GM18951 (cell line): ENCODE measurements at regions not wholly inside any gene's neighbourhood (a gene's known extent, or its start where the extent isn't known, plus 50 kb on each side); places are given as distances from the start of the nearest gene placed in this dataset.

Experiments used
- POLR2A ChIP-seq: IDR thresholded peaks from 4 replicates; pipeline ENCODE4 v1.6.1; 2011; ENCODE audit warnings: mild to moderate bottlenecking; ENCODE audit not compliant: insufficient read length, insufficient read depth; ENCODE audit errors: extremely low read depth
- in situ Hi-C: fragments of 300-500 bp; cut with MboI; formaldehyde crosslinking; loops from one replicate; pipeline ENCODE4 v1.12.0; 2022; ENCODE audit warnings: low sequenced_read_pairs, mixed read lengths, inconsistent platforms; ENCODE audit not compliant: unreplicated experiment

DNA sequence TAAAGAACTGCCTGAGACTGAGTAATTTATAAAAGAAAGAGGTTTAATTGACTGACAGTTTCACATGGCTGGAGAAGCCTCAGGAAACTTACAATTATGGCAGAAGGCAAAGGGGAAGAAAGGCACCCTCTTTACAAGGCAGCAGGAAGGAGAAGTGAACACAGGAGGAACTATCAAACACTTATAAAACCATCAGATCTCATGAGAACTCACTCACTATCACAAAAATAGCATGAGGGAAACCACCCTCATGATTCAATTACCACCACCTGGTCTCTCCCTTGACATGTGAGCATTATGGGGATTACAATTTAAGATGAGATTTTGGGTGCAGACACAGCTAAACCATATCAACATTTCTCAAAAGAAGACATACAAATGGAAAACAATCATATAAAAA, 266.3 kb downstream of the EPM2A start:
- in situ Hi-C loops, result no loop called here
- TF ChIP-seq POLR2A, result no peak

DNA sequence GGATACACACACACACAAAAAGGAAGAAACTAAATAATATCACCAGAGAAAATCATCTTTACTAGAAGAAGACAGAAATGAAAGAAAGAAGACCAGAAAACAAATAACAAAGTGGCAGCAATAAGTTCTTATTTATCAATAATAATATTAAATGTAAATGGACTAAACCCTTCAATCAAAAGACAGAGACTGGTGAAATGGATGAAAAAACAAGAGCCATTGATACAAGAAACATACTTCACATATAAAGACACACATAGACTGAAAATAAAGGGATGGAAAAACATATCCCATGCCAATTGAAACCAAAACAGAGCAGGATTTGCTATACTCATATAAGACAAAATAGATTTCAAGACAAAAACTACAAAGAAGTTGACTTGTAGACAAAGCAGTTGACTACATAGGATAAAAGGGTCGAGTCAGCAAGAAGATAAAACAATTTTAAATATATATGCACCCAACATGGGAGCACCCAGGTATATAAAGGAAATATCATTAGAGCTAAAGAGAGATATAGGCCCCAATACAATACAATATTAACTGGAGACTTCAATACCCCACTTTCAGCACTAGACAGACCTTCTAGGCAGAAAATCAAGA, 259.4 kb downstream of the EPM2A start:
- TF ChIP-seq POLR2A, result no peak
- in situ Hi-C loops, result no loop called here

- in situ Hi-C loops, result no loop called here
- TF ChIP-seq POLR2A, result no peak
These were observed 255.3 kb downstream of the EPM2A start for GRCh38 chr6:145480024-145480423.

GRCh38 chr6:145483191-145483996, 251.9 kb downstream of the EPM2A start:
- in situ Hi-C loops, result no loop called here
- TF ChIP-seq POLR2A, result no peak

DNA sequence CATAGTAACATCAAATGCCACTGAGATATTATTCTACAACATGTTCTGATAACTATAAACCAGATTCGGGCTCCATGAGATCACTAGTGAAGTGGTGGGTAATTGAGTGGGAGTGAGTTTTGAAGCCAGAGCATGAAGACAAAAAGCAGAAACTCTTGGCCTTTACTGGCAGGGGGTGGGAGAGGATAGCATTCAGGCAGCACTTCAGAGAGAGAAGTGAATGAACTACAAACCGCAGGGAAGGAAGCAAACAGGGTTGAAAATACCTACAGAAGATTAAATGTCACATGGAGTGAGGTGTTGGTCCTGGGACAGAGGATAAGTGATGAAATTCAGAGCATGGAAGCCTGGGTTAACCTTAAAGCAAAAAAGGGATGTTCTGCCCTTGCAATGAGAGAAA, 250.0 kb downstream of the EPM2A start:
- TF ChIP-seq POLR2A, result no peak

DNA sequence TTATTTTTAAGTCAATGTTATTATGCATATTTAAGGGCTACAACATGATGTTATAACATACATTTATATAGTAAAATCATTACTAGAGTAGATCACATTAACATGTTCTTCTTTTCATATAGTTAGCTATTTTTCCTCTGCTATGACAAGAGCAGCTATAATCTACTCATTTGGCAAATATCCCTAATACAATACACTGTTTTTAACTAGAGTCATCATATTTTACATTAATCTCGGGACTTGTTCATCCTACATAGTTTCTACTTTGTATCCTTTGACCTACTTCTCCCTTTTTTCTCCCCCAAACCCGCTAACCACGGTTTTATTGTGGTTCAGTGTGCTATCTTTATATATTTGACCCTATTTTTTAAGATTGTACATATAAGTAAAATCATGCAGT, 249.0 kb downstream of the EPM2A start:
- in situ Hi-C loops, result no loop called here
- no peak for TF ChIP-seq POLR2A

More for the DNA sequence above, 250.0 kb downstream of the EPM2A start:
- in situ Hi-C loops, result no loop called here

- in situ Hi-C loops, result no loop called here
- no peak for TF ChIP-seq POLR2A
These were observed 245.7 kb downstream of the EPM2A start for GRCh38 chr6:145489583-145489982.

DNA sequence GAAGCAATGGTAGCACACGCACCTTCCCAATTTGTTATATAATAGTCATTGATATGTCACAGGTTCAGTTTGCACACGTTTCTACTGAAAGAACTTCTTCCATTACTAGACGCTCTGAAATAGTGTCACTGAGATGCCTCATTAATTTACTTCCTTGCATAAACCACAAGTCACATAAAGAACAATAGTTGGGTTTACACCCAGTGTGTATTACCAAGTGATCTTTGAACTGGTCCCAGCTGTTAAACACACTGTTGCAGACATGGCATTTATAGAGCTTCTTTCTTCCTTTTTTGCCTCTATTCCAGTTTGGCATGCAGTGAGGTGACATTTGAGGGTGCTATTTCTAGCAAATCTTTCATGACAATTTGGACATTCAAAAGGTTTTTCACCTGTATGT, 245.3 kb downstream of the EPM2A start:
- no peak for TF ChIP-seq POLR2A
- in situ Hi-C loops, result no loop called here

DNA sequence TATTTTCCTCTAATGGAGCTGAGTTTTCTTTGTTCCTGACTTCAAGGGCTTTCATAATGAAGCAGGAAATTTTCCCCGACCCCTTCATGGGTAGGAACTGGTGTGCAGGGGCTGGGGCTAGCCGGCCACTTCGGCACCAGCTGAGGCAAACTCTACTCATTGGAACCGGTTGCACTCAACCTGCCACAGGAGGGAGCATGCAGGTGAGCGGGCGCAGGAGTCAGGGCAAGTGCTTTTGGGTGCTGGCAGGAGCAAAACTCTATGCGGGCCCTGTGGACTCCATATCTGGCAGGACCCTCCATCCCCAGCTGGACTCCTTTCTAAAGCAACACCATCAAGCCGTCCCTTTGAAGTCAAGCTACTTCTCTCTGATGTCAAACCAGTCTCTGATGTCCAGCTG, 244.2 kb downstream of the EPM2A start:
- in situ Hi-C loops, result no loop called here
- no peak for TF ChIP-seq POLR2A

DNA sequence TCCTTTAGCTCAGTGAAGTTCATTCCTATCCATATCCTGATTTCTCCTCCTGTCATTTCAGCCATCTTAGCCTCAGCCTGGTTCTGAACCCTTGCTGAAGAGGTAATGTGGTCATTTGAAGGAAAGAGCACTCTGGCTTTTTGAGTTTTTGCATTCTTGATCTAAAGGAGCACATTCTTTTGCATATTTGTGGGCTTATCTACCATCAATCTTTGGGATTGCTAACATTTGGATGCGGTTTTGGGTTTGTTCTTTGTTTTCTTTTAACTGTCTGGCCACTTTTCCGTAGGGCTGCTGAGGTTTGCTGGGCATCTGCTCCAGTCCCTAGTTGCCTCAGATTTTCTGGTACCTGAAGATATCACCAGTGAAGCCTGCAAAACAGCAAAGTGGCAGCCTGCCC, 238.3 kb downstream of the EPM2A start:
- no peak for TF ChIP-seq POLR2A
- in situ Hi-C loops, result no loop called here

- in situ Hi-C loops, result no loop called here
- TF ChIP-seq POLR2A, result no peak
These were observed 236.9 kb downstream of the EPM2A start for GRCh38 chr6:145498425-145498824.

DNA sequence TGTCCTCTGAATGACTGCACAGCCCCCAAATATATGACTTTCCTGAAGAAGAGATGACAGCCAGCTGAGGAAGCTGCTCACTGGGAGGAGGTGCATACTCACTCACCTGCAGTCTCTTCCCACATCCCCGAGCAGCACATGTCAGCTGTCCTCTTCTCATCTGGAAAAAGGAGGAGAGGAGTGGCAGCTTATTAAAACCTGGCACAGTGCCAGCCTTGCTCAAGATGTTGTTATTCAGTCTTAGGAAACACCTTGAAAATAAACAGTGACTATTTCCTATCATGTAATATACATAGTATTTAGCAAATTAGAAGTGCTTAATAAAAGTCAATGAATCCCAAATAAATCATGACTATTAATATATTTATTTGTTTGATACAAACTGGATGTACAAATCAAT, 232.9 kb downstream of the EPM2A start:
- in situ Hi-C loops, result no loop called here
- no peak for TF ChIP-seq POLR2A

GRCh38 chr6:145506136-145506535, 229.2 kb downstream of the EPM2A start:
- in situ Hi-C loops, result no loop called here

GRCh38 chr6:145506565-145506964, 228.8 kb downstream of the EPM2A start:
- TF ChIP-seq POLR2A, result no peak
- in situ Hi-C loops, result no loop called here

More at GRCh38 chr6:145506136-145506535, 229.2 kb downstream of the EPM2A start:
- no peak for TF ChIP-seq POLR2A
